ENCODE measurements at regions not wholly inside any gene's neighbourhood (a gene's known extent, or its start where the extent isn't known, plus 50 kb on each side); places are given as distances from the start of the nearest gene placed in this dataset.
"Not testable (repeated sequence)": the region's sequence is repeated elsewhere in the genome, so short reads cannot be mapped to it uniquely, and the experiment has no call there.

- no TSS peak for BruUV-seq (replicated peaks)
- DNase-seq (ENCODE audit: low read depth, low spot score) (no peak), ATAC-seq (no peak)
- TF ChIP-seq SIN3A (IDR thresholded peaks at IDR 0.05; ENCODE audit: borderline replicate concordance, insufficient read depth, low read depth, low read length) (no peak), POLR2AphosphoS5 (IDR thresholded peaks at IDR 0.05; ENCODE audit: low read depth, low read length) (no peak), REST (IDR thresholded peaks at IDR 0.05; ENCODE audit: insufficient read depth in 1 of 2, low read depth in 2 of 2, low read length in 1 of 2) (no peak), CTCF (IDR thresholded peaks at IDR 0.05) (no peak), TCF7L2 (IDR thresholded peaks at IDR 0.05; ENCODE audit: low read depth, low read length) (no peak)
- Histone ChIP-seq H3K4me3 (ENCODE audit: low read depth in 2 of 2, low read length in 2 of 2) (no peak overlapping the region), H3K27ac (ENCODE audit: low read length) (peak overlapping the region; percentile 41; the same call in 1 of the 2 replicates), H3K27me3 (ENCODE audit: control insufficient read depth, insufficient read depth, low read length) (no peaks in the 10 kb centered on the region), H3K4me1 (ENCODE audit: control insufficient read depth, insufficient read depth, low read length) (no peaks in the 10 kb centered on the region), H3K36me3 (ENCODE audit: control insufficient read depth, insufficient read depth, low read length) (no peaks in the 10 kb centered on the region), H3K9me3 (ENCODE audit: control insufficient read depth, insufficient read depth, low read depth, low read length) (no peaks in the 10 kb centered on the region)
- in situ Hi-C loops (cut with HindIII; ENCODE audit: low pct_unique_long_range_greater_than_20kb, low sequenced_read_pairs) (no loop called here), intact Hi-C loops (cut with micrococcal nuclease; ENCODE audit: unreplicated experiment) (no loop called here)
- CTCF ChIA-PET, result no interaction called here
- POLR2A ChIA-PET, result no interaction called here
Measured at GRCh38 chr6:146938266-146938665, 266.0 kb upstream of the STXBP5 start.

- in situ Hi-C loops (cut with HindIII; ENCODE audit: low pct_unique_long_range_greater_than_20kb, low sequenced_read_pairs); intact Hi-C loops (cut with micrococcal nuclease; ENCODE audit: unreplicated experiment); H3K27me3 ChIP-seq (ENCODE audit: control insufficient read depth, insufficient read depth, low read length); H3K36me3 ChIP-seq (ENCODE audit: control insufficient read depth, insufficient read depth, low read length); ATAC-seq; H3K9me3 ChIP-seq (ENCODE audit: control insufficient read depth, insufficient read depth, low read depth, low read length); H3K4me3 ChIP-seq (ENCODE audit: low read depth in 2 of 2, low read length in 2 of 2); H3K4me1 ChIP-seq (ENCODE audit: control insufficient read depth, insufficient read depth, low read length); DNase-seq (ENCODE audit: low read depth, low spot score); POLR2A ChIA-PET; BruUV-seq (replicated peaks); CTCF ChIA-PET; H3K27ac ChIP-seq (ENCODE audit: low read length): not testable (repeated sequence)
Measured at GRCh38 chr6:146939456-146939855, 264.8 kb upstream of the STXBP5 start.

GRCh38 chr6:146943664-146944063 lies 260.6 kb upstream of the STXBP5 start:
- in situ Hi-C loops (cut with HindIII; ENCODE audit: low pct_unique_long_range_greater_than_20kb, low sequenced_read_pairs), result no loop called here
- H3K9me3 ChIP-seq (ENCODE audit: control insufficient read depth, insufficient read depth, low read depth, low read length), result no peaks in the 10 kb centered on the region
- intact Hi-C loops (cut with micrococcal nuclease; ENCODE audit: unreplicated experiment), result no loop called here
- no peaks in the 10 kb centered on the region for H3K4me1 ChIP-seq (ENCODE audit: control insufficient read depth, insufficient read depth, low read length)
- no peak for ATAC-seq
- H3K27me3 ChIP-seq (ENCODE audit: control insufficient read depth, insufficient read depth, low read length), result no peaks in the 10 kb centered on the region
- DNase-seq (ENCODE audit: low read depth, low spot score), result no peak
- no peak for TF ChIP-seq REST (IDR thresholded peaks at IDR 0.05; ENCODE audit: insufficient read depth in 1 of 2, low read depth in 2 of 2, low read length in 1 of 2)
- no peaks in the 10 kb centered on the region for H3K36me3 ChIP-seq (ENCODE audit: control insufficient read depth, insufficient read depth, low read length)
- CTCF ChIA-PET, result no interaction called here
- POLR2A ChIA-PET, result no interaction called here
- H3K4me3 ChIP-seq (ENCODE audit: low read depth in 2 of 2, low read length in 2 of 2), result no peak overlapping the region
- no TSS peak for BruUV-seq (replicated peaks)
- no peak overlapping the region for H3K27ac ChIP-seq (ENCODE audit: low read length)
